ENCODE measurements at regions not wholly inside any gene's neighbourhood (a gene's known extent, or its start where the extent isn't known, plus 50 kb on each side); places are given as distances from the start of the nearest gene placed in this dataset.

DNA sequence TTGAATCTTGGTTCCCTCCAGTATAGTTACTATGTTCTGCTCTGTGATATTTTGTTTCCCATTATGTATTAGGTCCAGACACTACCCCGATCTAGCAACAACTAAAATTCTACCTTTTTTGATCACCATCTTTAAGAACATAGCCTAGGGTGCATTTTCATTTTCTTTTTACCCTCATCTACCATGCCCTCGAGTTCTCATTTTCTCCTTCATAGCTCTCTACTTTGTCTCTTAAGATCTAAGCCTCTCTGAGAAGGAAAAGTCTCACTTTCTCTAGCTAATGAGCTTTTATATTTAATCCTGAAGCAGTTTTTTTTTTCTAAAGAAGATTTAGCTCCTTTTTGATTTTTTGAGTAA is 1089.4 kb upstream of the SLC39A10 start:
- TF ChIP-seq, protein P1, sequence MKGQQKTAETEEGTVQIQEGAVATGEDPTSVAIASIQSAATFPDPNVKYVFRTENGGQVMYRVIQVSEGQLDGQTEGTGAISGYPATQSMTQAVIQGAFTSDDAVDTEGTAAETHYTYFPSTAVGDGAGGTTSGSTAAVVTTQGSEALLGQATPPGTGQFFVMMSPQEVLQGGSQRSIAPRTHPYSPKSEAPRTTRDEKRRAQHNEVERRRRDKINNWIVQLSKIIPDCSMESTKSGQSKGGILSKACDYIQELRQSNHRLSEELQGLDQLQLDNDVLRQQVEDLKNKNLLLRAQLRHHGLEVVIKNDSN (IDR thresholded peaks at IDR 0.05): no peak
- no peak for TF ChIP-seq EP300 (IDR thresholded peaks at IDR 0.05; ENCODE audit: borderline replicate concordance)
- TF ChIP-seq NFIC (IDR thresholded peaks at IDR 0.05): no peak
- no peak for TF ChIP-seq TEAD4 (IDR thresholded peaks at IDR 0.05)
- no peak for TF ChIP-seq EGR1 (IDR thresholded peaks at IDR 0.05)
- TF ChIP-seq YY1 (IDR thresholded peaks at IDR 0.05; ENCODE audit: low read depth): no peak
- no peak for TF ChIP-seq MAX (IDR thresholded peaks at IDR 0.05)
- TF ChIP-seq FOXM1 (IDR thresholded peaks at IDR 0.05; ENCODE audit: borderline replicate concordance, low read depth): no peak
- TF ChIP-seq CEBPB (IDR thresholded peaks at IDR 0.05): no peak
- no peak for TF ChIP-seq RAD21 (IDR thresholded peaks at IDR 0.05; ENCODE audit: low read depth)
- TF ChIP-seq TAF1 (IDR thresholded peaks at IDR 0.05; ENCODE audit: low read depth): no peak
- TF ChIP-seq, protein P2, sequence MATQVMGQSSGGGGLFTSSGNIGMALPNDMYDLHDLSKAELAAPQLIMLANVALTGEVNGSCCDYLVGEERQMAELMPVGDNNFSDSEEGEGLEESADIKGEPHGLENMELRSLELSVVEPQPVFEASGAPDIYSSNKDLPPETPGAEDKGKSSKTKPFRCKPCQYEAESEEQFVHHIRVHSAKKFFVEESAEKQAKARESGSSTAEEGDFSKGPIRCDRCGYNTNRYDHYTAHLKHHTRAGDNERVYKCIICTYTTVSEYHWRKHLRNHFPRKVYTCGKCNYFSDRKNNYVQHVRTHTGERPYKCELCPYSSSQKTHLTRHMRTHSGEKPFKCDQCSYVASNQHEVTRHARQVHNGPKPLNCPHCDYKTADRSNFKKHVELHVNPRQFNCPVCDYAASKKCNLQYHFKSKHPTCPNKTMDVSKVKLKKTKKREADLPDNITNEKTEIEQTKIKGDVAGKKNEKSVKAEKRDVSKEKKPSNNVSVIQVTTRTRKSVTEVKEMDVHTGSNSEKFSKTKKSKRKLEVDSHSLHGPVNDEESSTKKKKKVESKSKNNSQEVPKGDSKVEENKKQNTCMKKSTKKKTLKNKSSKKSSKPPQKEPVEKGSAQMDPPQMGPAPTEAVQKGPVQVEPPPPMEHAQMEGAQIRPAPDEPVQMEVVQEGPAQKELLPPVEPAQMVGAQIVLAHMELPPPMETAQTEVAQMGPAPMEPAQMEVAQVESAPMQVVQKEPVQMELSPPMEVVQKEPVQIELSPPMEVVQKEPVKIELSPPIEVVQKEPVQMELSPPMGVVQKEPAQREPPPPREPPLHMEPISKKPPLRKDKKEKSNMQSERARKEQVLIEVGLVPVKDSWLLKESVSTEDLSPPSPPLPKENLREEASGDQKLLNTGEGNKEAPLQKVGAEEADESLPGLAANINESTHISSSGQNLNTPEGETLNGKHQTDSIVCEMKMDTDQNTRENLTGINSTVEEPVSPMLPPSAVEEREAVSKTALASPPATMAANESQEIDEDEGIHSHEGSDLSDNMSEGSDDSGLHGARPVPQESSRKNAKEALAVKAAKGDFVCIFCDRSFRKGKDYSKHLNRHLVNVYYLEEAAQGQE (IDR thresholded peaks at IDR 0.05; ENCODE audit: low read depth): no peak
- no peak for TF ChIP-seq TCF12 (IDR thresholded peaks at IDR 0.05; ENCODE audit: low read depth)
- TF ChIP-seq ZBTB7A (IDR thresholded peaks at IDR 0.05; ENCODE audit: low read depth): no peak
- TF ChIP-seq CREB1 (IDR thresholded peaks at IDR 0.05; ENCODE audit: low read depth): no peak

DNA sequence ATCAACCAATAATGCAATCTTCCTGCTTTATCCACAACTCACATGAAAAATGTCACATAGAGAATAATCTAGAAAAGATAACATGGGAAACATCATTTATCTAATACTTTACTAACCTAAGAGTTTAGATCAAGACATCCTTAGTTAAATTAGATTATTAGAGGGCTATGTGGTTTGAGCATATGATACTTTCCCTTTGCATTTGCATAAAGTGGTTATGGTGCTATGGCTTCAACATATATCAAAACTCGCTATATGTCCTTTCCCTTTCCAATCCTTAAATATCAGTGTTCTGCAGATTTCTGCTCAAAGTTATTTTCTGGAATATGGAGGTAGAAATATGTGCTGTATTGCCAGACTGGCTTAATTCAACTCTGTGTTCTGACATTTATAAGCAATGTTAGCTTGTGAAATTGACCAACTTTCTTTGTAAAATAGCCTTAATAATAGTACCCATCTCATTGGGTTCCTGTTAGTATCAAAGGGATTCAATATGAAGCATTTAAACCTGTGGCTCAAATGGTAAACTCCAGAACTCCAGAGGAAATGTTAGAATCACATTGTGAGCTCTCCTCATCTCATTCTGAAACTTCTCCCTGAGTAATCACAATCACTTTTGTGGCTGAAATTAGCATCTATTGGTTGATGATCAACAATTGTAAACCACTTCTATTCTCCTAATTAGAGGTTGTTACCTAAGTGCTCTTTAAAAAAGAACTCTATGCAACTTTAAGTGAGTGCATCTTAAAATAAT is 1089.9 kb upstream of the SLC39A10 start:
- TF ChIP-seq CEBPB (IDR thresholded peaks at IDR 0.05) (no peak), EGR1 (IDR thresholded peaks at IDR 0.05) (no peak), NFIC (IDR thresholded peaks at IDR 0.05) (no peak), MAX (IDR thresholded peaks at IDR 0.05) (no peak), CREB1 (IDR thresholded peaks at IDR 0.05; ENCODE audit: low read depth) (no peak), YY1 (IDR thresholded peaks at IDR 0.05; ENCODE audit: low read depth) (no peak), ZBTB7A (IDR thresholded peaks at IDR 0.05; ENCODE audit: low read depth) (no peak), FOXM1 (IDR thresholded peaks at IDR 0.05; ENCODE audit: borderline replicate concordance, low read depth) (no peak), TCF12 (IDR thresholded peaks at IDR 0.05; ENCODE audit: low read depth) (no peak)
- TF ChIP-seq, protein P2 (IDR thresholded peaks at IDR 0.05; ENCODE audit: low read depth): no peak
- TF ChIP-seq, protein P1 (IDR thresholded peaks at IDR 0.05): no peak

GRCh38 chr2:194564422-194564821 is 1092.6 kb upstream of the SLC39A10 start:
- no peak for TF ChIP-seq CREB1 (IDR thresholded peaks at IDR 0.05; ENCODE audit: low read depth)
- TF ChIP-seq TAF1 (IDR thresholded peaks at IDR 0.05; ENCODE audit: low read depth): no peak
- no peak for TF ChIP-seq MAX (IDR thresholded peaks at IDR 0.05)
- TF ChIP-seq RAD21 (IDR thresholded peaks at IDR 0.05; ENCODE audit: low read depth): no peak
- no peak for TF ChIP-seq CEBPB (IDR thresholded peaks at IDR 0.05)
- no peak for TF ChIP-seq EP300 (IDR thresholded peaks at IDR 0.05; ENCODE audit: borderline replicate concordance)
- no peak for TF ChIP-seq TCF12 (IDR thresholded peaks at IDR 0.05; ENCODE audit: low read depth)
- TF ChIP-seq ZBTB7A (IDR thresholded peaks at IDR 0.05; ENCODE audit: low read depth): no peak
- TF ChIP-seq TEAD4 (IDR thresholded peaks at IDR 0.05): no peak
- TF ChIP-seq, protein P2 (IDR thresholded peaks at IDR 0.05; ENCODE audit: low read depth): no peak
- no peak for TF ChIP-seq NFIC (IDR thresholded peaks at IDR 0.05)
- TF ChIP-seq EGR1 (IDR thresholded peaks at IDR 0.05): no peak
- no peak for TF ChIP-seq YY1 (IDR thresholded peaks at IDR 0.05; ENCODE audit: low read depth)
- TF ChIP-seq, protein P1 (IDR thresholded peaks at IDR 0.05): no peak
- TF ChIP-seq FOXM1 (IDR thresholded peaks at IDR 0.05; ENCODE audit: borderline replicate concordance, low read depth): no peak
